Rectal smooth muscle tissue (tissue), 1 donor: ENCODE measurements at regions not wholly inside any gene's neighbourhood (a gene's known extent, or its start where the extent isn't known, plus 50 kb on each side); places are given as distances from the start of the nearest gene placed in this dataset.
"Not testable (repeated sequence)": the region's sequence is repeated elsewhere in the genome, so short reads cannot be mapped to it uniquely, and the experiment has no call there.

Experiments used
- H3K27ac ChIP-seq: one replicate; pipeline ENCODE4 v1.7.0; 2013; ENCODE audit warnings: low read depth, low read length, inconsistent platforms
- H3K27me3 ChIP-seq: one replicate; pipeline ENCODE4 v1.7.0; 2013; ENCODE audit warnings: low read length; ENCODE audit not compliant: control insufficient read depth, insufficient read depth
- H3K36me3 ChIP-seq: one replicate; pipeline ENCODE4 v1.7.0; 2013; ENCODE audit warnings: low read length; ENCODE audit not compliant: control insufficient read depth, insufficient read depth
- H3K4me1 ChIP-seq: one replicate; pipeline ENCODE4 v1.7.0; 2013; ENCODE audit warnings: low read length; ENCODE audit not compliant: control insufficient read depth, insufficient read depth
- H3K4me3 ChIP-seq: one replicate; pipeline ENCODE4 v1.7.0; 2013; ENCODE audit warnings: low read length
- H3K9ac ChIP-seq: one replicate; pipeline ENCODE4 v1.7.0; 2013; ENCODE audit warnings: low read length

- H3K36me3 ChIP-seq, H3K27me3 ChIP-seq, H3K4me1 ChIP-seq: not testable (repeated sequence)
Observed at GRCh38 chr1:143730890-143731289, 240.9 kb downstream of the FAM72C start.

GRCh38 chr1:143729449-143730111 is 242.2 kb downstream of the FAM72C start:
- H3K27me3 ChIP-seq, H3K27ac ChIP-seq, H3K9ac ChIP-seq, H3K4me1 ChIP-seq, H3K4me3 ChIP-seq, H3K36me3 ChIP-seq: not testable (repeated sequence)

More at GRCh38 chr1:143730890-143731289, 240.9 kb downstream of the FAM72C start:
- not testable (repeated sequence) for H3K4me3 ChIP-seq, H3K9ac ChIP-seq, H3K27ac ChIP-seq

- not testable (repeated sequence) for H3K27ac ChIP-seq, H3K27me3 ChIP-seq, H3K4me1 ChIP-seq, H3K4me3 ChIP-seq, H3K36me3 ChIP-seq, H3K9ac ChIP-seq
Observed at GRCh38 chr1:143728802-143729448, 242.9 kb downstream of the FAM72C start.

- Histone ChIP-seq H3K4me3 (no peak overlapping the region), H3K27me3 (no peaks in the 10 kb centered on the region), H3K27ac (no peak overlapping the region), H3K36me3 (no peaks in the 10 kb centered on the region), H3K9ac (no peak overlapping the region), H3K4me1 (no peaks in the 10 kb centered on the region)
Observed at GRCh38 chr1:143727263-143727662, 244.5 kb downstream of the FAM72C start.

GRCh38 chr1:143721024-143721373 is 250.8 kb downstream of the FAM72C start:
- H3K27me3 ChIP-seq = no peaks in the 10 kb centered on the region
- H3K4me3 ChIP-seq = peak overlapping the region; percentile 40

GRCh38 chr1:143720087-143721023 is 251.4 kb downstream of the FAM72C start:
- Histone ChIP-seq H3K36me3 (no peaks in the 10 kb centered on the region), H3K4me1 (no peaks in the 10 kb centered on the region), H3K27me3 (no peaks in the 10 kb centered on the region), H3K27ac (no peak overlapping the region), H3K4me3 (peak overlapping the region; percentile 40), H3K9ac (no peak overlapping the region)

More at GRCh38 chr1:143721024-143721373, 250.8 kb downstream of the FAM72C start:
- H3K27ac ChIP-seq = no peak overlapping the region
- H3K36me3 ChIP-seq = no peaks in the 10 kb centered on the region
- H3K4me1 ChIP-seq = no peaks in the 10 kb centered on the region
- H3K9ac ChIP-seq = no peak overlapping the region

GRCh38 chr1:143718524-143718923 is 253.3 kb downstream of the FAM72C start:
- H3K4me3 ChIP-seq = no peak overlapping the region
- no peak overlapping the region for H3K9ac ChIP-seq
- no peak overlapping the region for H3K27ac ChIP-seq
- H3K4me1 ChIP-seq = no peaks in the 10 kb centered on the region
- no peaks in the 10 kb centered on the region for H3K27me3 ChIP-seq
- no peaks in the 10 kb centered on the region for H3K36me3 ChIP-seq

- Histone ChIP-seq H3K4me1 (no peaks in the 10 kb centered on the region), H3K9ac (no peak overlapping the region), H3K36me3 (no peaks in the 10 kb centered on the region), H3K27ac (no peak overlapping the region), H3K27me3 (no peaks in the 10 kb centered on the region), H3K4me3 (no peak overlapping the region)
Observed at GRCh38 chr1:143718021-143718420, 253.8 kb downstream of the FAM72C start.

- no peaks in the 10 kb centered on the region for H3K4me1 ChIP-seq
- H3K36me3 ChIP-seq = no peaks in the 10 kb centered on the region
- no peak overlapping the region for H3K27ac ChIP-seq
- H3K4me3 ChIP-seq = no peak overlapping the region
- no peak overlapping the region for H3K9ac ChIP-seq
- H3K27me3 ChIP-seq = no peaks in the 10 kb centered on the region
Observed at GRCh38 chr1:143717434-143717833, 254.4 kb downstream of the FAM72C start.

- H3K27ac ChIP-seq, H3K4me3 ChIP-seq, H3K9ac ChIP-seq, H3K4me1 ChIP-seq, H3K27me3 ChIP-seq, H3K36me3 ChIP-seq: not testable (repeated sequence)
Observed at GRCh38 chr1:143714913-143715312, 256.9 kb downstream of the FAM72C start.

- not testable (repeated sequence) for H3K9ac ChIP-seq, H3K36me3 ChIP-seq, H3K4me1 ChIP-seq, H3K27ac ChIP-seq, H3K4me3 ChIP-seq, H3K27me3 ChIP-seq
Observed at GRCh38 chr1:143709606-143710259, 262.1 kb downstream of the FAM72C start.

GRCh38 chr1:143702739-143703138 is 269.0 kb downstream of the FAM72C start:
- H3K27ac ChIP-seq, H3K27me3 ChIP-seq, H3K4me3 ChIP-seq, H3K36me3 ChIP-seq, H3K9ac ChIP-seq, H3K4me1 ChIP-seq: not testable (repeated sequence)
